DND-41 (cell line): ENCODE measurements at regions not wholly inside any gene's neighbourhood (a gene's known extent, or its start where the extent isn't known, plus 50 kb on each side); places are given as distances from the start of the nearest gene placed in this dataset.

Experiments used
- ATAC-seq: fragments of 200-7000 bp; cut with Tn5 transposase; 3 replicates; pipeline ENCODE4 v1.9.1; 2021; ENCODE audit warnings: low read depth; ENCODE audit not compliant: insufficient read depth
- DNase-seq: peaks from one replicate; pipeline ENCODE4 v3.0.0-alpha.2; 2020
- H2AFZ ChIP-seq: 2 replicates; pipeline ENCODE4 v1.6.0; 2012; ENCODE audit warnings: low read depth, low read length
- H3K27ac ChIP-seq: 2 replicates; pipeline ENCODE4 v1.5.1; 2012; ENCODE audit warnings: low read length, inconsistent platforms
- H3K27me3 ChIP-seq: fragments of 200-600 bp; sonication (generic); 2 replicates; pipeline ENCODE4 v1.6.0; 2012; ENCODE audit warnings: low read length, mild to moderate bottlenecking, inconsistent platforms; ENCODE audit not compliant: insufficient read depth, poor library complexity
- H3K36me3 ChIP-seq: 2 replicates; pipeline ENCODE4 v1.5.1; 2012; ENCODE audit warnings: low read length, inconsistent platforms; ENCODE audit not compliant: insufficient read depth
- H3K4me1 ChIP-seq: 2 replicates; pipeline ENCODE4 v1.5.1; 2012; ENCODE audit warnings: mild to moderate bottlenecking, low read length; ENCODE audit not compliant: insufficient read depth
- H3K4me2 ChIP-seq: 2 replicates; pipeline ENCODE4 v1.6.0; 2012; ENCODE audit warnings: mild to moderate bottlenecking, moderate library complexity, low read length, inconsistent platforms; ENCODE audit not compliant: insufficient read depth
- H3K4me3 ChIP-seq, 2 experiments: fragments of 200-600 bp in 1 of 2; shearing (Covaris generic) in 1 of 2; 2 replicates each; pipeline ENCODE4 v1.5.1; 2012 to 2016; ENCODE audit warnings: inconsistent platforms in 2 of 2, low read length in 2 of 2, mild to moderate bottlenecking in 2 of 2, low read depth in 1 of 2, moderate library complexity in 1 of 2
- H3K79me2 ChIP-seq: 2 replicates; pipeline ENCODE4 v1.6.0; 2012; ENCODE audit warnings: low read length, inconsistent platforms; ENCODE audit not compliant: insufficient read depth
- H3K9ac ChIP-seq: 2 replicates; pipeline ENCODE4 v1.6.0; 2012; ENCODE audit warnings: low read depth, mild to moderate bottlenecking, inconsistent platforms, low read length, moderate library complexity
- H3K9me3 ChIP-seq: 2 replicates; pipeline ENCODE4 v1.5.1; 2012; ENCODE audit warnings: low read length, moderate library complexity, mild to moderate bottlenecking, inconsistent platforms; ENCODE audit not compliant: insufficient read depth, severe bottlenecking
- H4K20me1 ChIP-seq: 2 replicates; pipeline ENCODE4 v1.6.0; 2012; ENCODE audit warnings: low read length; ENCODE audit not compliant: insufficient read depth
- EZH2 ChIP-seq: IDR thresholded peaks from 3 replicates; pipeline ENCODE4 v1.6.1; 2012; ENCODE audit warnings: borderline replicate concordance, low read depth, mild to moderate bottlenecking, moderate library complexity, low read length, inconsistent platforms; ENCODE audit not compliant: severe bottlenecking
- TF ChIP-seq, protein P1 (sequence below): IDR thresholded peaks from 2 replicates; pipeline ENCODE4 v1.5.1; 2012; ENCODE audit warnings: borderline replicate concordance, low read length, moderate library complexity, mild to moderate bottlenecking; ENCODE audit not compliant: poor library complexity, severe bottlenecking; ENCODE audit errors: extremely low read depth

GRCh38 chr15:26453914-26454313, 319.0 kb downstream of the GABRB3 start:
- no peak overlapping the region for H3K9ac ChIP-seq
- no peak overlapping the region for H2AFZ ChIP-seq
- H3K9me3 ChIP-seq = no peaks in the 10 kb centered on the region
- no peak overlapping the region for H3K4me3 ChIP-seq
- H4K20me1 ChIP-seq = no peaks in the 10 kb centered on the region
- H3K4me2 ChIP-seq = no peak overlapping the region
- H3K4me1 ChIP-seq = no peaks in the 10 kb centered on the region
- H3K27ac ChIP-seq = no peak overlapping the region
- H3K79me2 ChIP-seq = no peaks in the 10 kb centered on the region
- no peak for ATAC-seq
- no peak for TF ChIP-seq EZH2
- TF ChIP-seq, protein P1, sequence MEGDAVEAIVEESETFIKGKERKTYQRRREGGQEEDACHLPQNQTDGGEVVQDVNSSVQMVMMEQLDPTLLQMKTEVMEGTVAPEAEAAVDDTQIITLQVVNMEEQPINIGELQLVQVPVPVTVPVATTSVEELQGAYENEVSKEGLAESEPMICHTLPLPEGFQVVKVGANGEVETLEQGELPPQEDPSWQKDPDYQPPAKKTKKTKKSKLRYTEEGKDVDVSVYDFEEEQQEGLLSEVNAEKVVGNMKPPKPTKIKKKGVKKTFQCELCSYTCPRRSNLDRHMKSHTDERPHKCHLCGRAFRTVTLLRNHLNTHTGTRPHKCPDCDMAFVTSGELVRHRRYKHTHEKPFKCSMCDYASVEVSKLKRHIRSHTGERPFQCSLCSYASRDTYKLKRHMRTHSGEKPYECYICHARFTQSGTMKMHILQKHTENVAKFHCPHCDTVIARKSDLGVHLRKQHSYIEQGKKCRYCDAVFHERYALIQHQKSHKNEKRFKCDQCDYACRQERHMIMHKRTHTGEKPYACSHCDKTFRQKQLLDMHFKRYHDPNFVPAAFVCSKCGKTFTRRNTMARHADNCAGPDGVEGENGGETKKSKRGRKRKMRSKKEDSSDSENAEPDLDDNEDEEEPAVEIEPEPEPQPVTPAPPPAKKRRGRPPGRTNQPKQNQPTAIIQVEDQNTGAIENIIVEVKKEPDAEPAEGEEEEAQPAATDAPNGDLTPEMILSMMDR = no peak
- no peak for DNase-seq
- no peaks in the 10 kb centered on the region for H3K36me3 ChIP-seq
- H3K27me3 ChIP-seq = no peaks in the 10 kb centered on the region

DNA sequence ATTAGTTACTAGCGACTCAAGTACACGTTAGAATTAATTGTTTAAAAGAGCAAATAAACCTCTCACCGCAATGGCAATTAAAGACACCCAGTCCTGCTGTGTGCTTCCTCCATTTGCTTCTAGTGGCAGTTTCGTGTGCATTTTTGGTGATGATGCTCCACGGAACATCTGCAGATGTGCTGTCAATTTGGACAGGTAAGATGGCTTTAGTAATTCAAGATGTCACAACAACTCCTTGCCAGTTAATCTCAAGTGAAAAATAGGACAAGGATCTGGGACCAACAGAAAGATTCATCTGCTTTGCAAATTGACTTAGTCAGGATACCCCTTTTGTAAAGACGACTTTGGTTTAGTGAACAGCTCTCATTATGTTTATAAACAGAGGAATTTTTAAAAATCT, 320.9 kb downstream of the GABRB3 start:
- ATAC-seq (no peak), DNase-seq (no peak)
- H3K9ac ChIP-seq = no peak overlapping the region
- no peaks in the 10 kb centered on the region for H3K27me3 ChIP-seq
- no peak for TF ChIP-seq EZH2
- TF ChIP-seq, protein P1 = no peak
- no peak overlapping the region for H3K27ac ChIP-seq
- H3K79me2 ChIP-seq = no peaks in the 10 kb centered on the region
- H3K4me1 ChIP-seq = no peaks in the 10 kb centered on the region
- no peaks in the 10 kb centered on the region for H3K36me3 ChIP-seq
- H4K20me1 ChIP-seq = no peaks in the 10 kb centered on the region
- H2AFZ ChIP-seq = no peak overlapping the region
- H3K4me2 ChIP-seq = no peak overlapping the region
- H3K4me3 ChIP-seq = no peak overlapping the region
- H3K9me3 ChIP-seq = no peaks in the 10 kb centered on the region

- Histone ChIP-seq H3K9me3 (no peaks in the 10 kb centered on the region), H2AFZ (no peak overlapping the region), H3K4me2 (no peak overlapping the region), H4K20me1 (no peaks in the 10 kb centered on the region), H3K27ac (no peak overlapping the region), H3K79me2 (no peaks in the 10 kb centered on the region), H3K36me3 (no peaks in the 10 kb centered on the region), H3K9ac (no peak overlapping the region), H3K27me3 (no peaks in the 10 kb centered on the region), H3K4me3 (no peak overlapping the region), H3K4me1 (no peaks in the 10 kb centered on the region)
- ATAC-seq = no peak
- TF ChIP-seq, protein P1 = no peak
- no peak for TF ChIP-seq EZH2
- DNase-seq = no peak
Measured at GRCh38 chr15:26449291-26449690, 323.6 kb downstream of the GABRB3 start.

GRCh38 chr15:26443321-26443720, 329.5 kb downstream of the GABRB3 start:
- Histone ChIP-seq H3K4me1 (no peaks in the 10 kb centered on the region), H4K20me1 (no peaks in the 10 kb centered on the region), H3K36me3 (no peaks in the 10 kb centered on the region), H2AFZ (no peak overlapping the region), H3K79me2 (no peaks in the 10 kb centered on the region), H3K4me3 (no peak overlapping the region), H3K9ac (no peak overlapping the region), H3K9me3 (no peaks in the 10 kb centered on the region), H3K27ac (no peak overlapping the region), H3K27me3 (no peaks in the 10 kb centered on the region), H3K4me2 (no peak overlapping the region)
- TF ChIP-seq, protein P1 = no peak
- TF ChIP-seq EZH2 = no peak
- DNase-seq = no peak
- ATAC-seq = no peak
